ENCODE measurements at regions not wholly inside any gene's neighbourhood (a gene's known extent, or its start where the extent isn't known, plus 50 kb on each side); places are given as distances from the start of the nearest gene placed in this dataset.

DNA sequence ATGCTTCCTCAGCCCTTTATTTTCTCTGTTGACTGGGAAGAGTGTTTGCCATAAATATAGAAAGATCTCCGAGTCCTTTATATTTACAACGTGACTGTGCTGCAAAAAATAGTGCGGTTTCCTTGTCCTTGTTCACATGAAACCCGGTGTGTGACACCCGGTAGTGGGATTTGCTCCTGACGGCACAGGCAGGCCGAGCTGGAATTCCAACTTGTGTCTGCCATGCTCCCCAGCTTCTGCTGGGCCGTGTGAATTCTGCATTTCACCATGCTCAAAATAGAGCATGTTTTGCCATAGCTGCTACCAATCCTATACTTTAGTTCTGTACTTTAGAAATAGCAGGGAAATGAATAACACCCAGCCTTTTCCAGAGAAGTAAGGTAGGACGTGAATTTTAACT lies 60.3 kb upstream of the PDE10A start:
- no peak for DNase-seq (ENCODE audit: low read depth in 2 of 2)

DNA sequence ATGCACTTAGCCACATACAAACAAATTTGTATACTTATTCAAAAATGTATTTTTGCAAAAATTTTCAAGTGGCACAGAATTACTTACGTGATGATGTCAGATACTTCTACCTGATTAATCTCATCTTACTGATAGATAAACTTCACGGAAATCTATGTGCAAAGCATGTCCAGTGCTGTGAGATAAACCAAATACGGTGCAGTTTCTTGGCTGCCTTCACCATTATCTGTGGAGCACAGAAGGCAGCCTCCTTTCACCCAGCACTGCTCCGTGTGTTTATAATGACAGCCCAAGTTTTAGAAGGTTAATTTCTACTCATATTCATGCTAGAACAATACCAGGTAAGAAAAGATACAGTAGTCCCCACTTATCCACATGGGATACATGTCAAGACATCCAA lies 59.0 kb upstream of the PDE10A start:
- DNase-seq (ENCODE audit: low read depth in 2 of 2), result no peak

DNA sequence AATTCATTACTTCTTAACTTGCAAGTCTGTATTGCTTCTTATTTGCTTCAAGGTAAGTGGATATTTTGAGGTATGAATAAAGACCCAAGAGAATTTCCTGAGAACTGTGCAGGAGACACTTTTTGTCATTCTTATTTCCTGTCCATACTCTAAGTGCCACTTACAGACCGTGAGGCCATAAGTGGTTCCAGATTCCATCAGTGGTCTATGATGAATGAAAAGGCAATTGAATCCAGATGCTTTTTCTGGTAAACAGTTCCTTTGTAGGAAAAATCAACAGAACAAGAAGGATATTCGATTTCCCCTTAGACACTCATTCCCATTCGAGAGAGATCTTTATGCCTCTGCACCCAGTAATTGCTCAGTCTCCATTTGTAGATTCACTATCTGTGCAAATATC lies 58.3 kb upstream of the PDE10A start:
- no peak for DNase-seq (ENCODE audit: low read depth in 2 of 2)

DNA sequence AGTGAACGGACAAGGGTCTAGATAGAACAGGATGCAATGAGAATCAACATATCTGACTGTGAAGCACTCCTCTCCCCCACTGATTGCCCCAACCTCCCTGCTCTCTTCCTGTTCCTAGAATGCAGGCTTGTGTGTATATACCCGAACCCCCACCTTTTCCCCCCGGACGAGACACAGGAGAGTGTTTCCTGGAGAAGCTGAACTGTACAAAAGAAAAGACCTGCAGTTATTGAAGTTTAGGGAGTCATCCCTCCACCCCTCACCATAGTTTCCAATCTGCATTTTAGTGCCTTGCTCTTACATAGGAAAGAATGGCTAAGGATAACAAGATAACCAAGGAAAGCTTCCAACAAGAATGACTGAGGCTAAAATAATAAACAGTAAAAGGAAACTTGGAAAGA lies 55.5 kb upstream of the PDE10A start:
- no peak for DNase-seq (ENCODE audit: low read depth in 2 of 2)

DNA sequence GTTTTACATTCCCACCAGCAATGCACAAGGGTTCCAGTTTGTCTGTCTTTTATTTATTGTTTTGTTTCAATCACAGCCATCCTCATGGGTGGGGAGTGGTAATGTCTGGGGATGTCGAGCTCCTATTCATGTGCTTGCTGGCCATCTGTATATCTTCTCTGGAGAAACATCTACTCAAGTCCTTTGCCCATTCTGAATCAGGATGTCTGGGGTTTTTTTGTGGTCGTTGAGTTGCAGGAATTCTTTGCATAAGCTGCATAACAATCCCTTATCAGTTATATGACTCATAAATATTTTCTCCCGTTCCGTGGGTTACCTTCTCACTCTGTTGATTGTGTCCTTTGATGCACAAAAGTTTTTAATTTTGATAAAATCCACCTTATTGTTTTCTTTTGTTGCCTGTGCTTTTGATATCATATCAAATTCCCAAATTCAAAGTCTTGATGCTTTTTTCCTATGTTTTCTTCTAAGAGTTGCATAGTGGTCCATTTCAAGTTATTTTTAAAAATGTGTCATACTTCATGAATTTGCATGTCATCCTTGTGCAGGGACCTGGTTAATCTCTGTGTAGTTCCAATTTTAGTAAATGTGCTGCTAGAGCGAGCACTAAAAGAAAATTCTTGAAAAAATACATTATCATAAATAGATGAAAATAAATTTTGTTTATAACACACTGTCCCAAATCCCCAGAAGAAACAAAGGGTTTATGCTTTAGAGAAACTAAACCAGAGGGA lies 54.9 kb upstream of the PDE10A start:
- no peak for DNase-seq (ENCODE audit: low read depth in 2 of 2)

DNA sequence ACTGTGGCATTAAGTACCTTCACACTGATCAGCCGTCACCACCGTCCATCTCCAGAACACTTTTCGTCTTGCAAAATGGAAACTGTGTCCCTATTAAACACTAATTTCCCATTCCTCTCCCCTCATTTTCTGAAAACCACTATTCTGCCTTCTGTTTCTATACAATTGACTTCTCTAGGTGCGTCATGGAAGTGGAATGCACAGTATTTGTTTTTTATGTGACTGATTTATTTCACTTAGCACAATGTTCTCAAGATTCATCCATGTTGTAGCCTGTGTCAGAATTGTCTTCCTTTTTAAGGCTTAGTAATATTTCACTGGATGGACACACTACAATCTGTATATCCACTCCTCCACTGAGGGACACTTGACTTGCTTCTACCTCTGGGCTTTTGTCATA lies 53.8 kb upstream of the PDE10A start:
- no peak for DNase-seq (ENCODE audit: low read depth in 2 of 2)

DNA sequence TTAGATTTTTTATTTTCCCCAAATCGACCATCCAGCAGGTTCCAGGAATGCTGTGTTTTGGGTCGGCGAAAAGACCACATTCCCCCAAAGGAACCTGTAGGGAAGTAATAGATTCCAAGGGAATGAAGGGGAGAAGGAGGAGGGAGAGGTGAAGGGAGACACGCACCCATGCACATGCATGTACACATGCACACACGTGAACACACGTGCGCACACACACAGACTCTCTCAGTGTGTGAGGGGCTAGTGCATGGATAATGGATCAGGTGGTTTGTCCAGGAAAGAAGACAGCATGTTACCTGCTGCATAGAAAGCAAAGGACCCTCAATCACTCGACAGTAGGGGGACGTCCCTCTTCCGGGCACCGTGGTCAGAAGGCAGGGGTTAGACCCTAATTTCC lies 52.4 kb upstream of the PDE10A start:
- DNase-seq (ENCODE audit: low read depth in 2 of 2), result no peak

DNA sequence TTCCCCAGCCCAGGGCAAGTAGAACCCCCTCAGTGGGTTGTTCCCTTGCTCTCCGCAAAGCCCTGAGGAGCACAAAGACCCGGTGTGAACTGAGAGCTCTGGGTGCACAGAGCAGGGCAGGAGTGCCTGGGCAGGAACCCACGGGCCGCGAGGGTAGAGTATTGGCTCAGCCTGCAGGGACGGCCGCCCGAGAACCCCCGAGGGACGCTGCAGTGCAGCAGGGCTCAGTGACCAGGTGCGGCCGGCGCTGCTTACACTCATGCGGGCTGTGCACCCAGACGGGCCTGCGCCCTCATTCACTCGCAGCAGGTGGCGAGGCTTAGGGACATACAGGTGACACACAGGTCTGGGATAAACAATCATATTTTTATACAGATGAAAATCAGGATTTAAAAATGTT lies 51.9 kb upstream of the PDE10A start:
- no peak for DNase-seq (ENCODE audit: low read depth in 2 of 2)

DNA sequence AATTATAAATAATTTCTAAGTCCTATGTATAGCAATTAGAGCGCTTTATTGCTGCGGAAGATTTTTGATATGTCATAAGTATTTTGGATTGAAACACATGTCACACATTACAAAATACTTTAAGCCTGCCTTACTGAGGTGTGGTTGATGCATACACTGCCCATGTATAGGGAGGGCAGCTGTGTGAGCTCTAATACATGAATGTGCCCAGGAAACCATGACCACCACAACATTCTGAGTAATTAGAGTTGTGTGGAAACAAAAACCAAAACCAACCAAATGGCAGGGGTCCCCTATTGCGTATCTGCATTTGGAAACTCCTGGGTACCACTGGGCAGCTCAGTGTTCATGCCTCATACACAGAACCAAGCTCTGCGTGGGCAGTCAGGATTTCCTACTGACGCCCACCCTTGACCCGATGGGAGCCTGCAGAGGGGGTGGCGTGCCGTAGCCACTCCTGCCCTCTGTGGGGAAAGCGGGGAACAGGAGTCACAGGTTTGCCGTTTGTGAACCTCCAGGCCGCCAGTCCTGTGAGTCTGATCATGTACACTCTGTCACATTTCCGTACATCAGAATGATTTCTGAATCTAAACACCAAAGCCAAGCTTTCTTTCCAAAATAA lies 50.9 kb upstream of the PDE10A start:
- no peak for DNase-seq (ENCODE audit: low read depth in 2 of 2)

Measured in stimulated activated CD8-positive, alpha-beta memory T cell treated with anti-CD3 and anti-CD28 coated beads, Interleukin-2, amount 100 ng/mL, for 1 hour (primary cell).